WTC11 (cell line): ENCODE measurements at regions not wholly inside any gene's neighbourhood (a gene's known extent, or its start where the extent isn't known, plus 50 kb on each side); places are given as distances from the start of the nearest gene placed in this dataset.

Source experiments
- ATAC-seq: fragments of 200-7000 bp; cut with Tn5 transposase; 2 replicates; pipeline ENCODE4 v1.10.0; 2021; ENCODE audit warnings: mild to moderate bottlenecking, moderate library complexity
- CTCF ChIA-PET: fragments of 300-600 bp; sonication (Branson Sonifier 250); formaldehyde crosslinking; loops from one replicate; lab custom pipeline; 2021; ENCODE audit warnings: antibody characterized with exemption; lab: Charles Lee
- POLR2A ChIA-PET: fragments of 350-600 bp; sonication (Branson Sonifier 250); formaldehyde crosslinking; loops from one replicate; lab custom pipeline; 2021; ENCODE audit warnings: antibody characterized with exemption; lab: Charles Lee
- DNase-seq: peaks from one replicate; pipeline ENCODE4 v3.0.0; 2021; ENCODE audit warnings: low spot score
- H3K27ac Mint-ChIP-seq: 2 replicates; pipeline ENCODE4 v1.8.0; 2021; ENCODE audit warnings: mixed read lengths
- H3K27me3 Mint-ChIP-seq: 2 replicates; pipeline ENCODE4 v1.8.0; 2021; ENCODE audit warnings: low read depth, mild to moderate bottlenecking, moderate library complexity, mixed read lengths
- H3K36me3 Mint-ChIP-seq: 2 replicates; pipeline ENCODE4 v1.8.0; 2021; ENCODE audit warnings: mixed read lengths
- H3K4me1 Mint-ChIP-seq: 2 replicates; pipeline ENCODE4 v1.8.0; 2022; ENCODE audit warnings: mixed read lengths
- H3K4me3 Mint-ChIP-seq: 2 replicates; pipeline ENCODE4 v1.8.0; 2021; ENCODE audit warnings: mild to moderate bottlenecking, moderate library complexity, mixed read lengths
- H3K9me3 Mint-ChIP-seq: 2 replicates; pipeline ENCODE4 v1.8.0; 2021; ENCODE audit warnings: mixed read lengths
- CREB1 ChIP-seq: sonication (generic); formaldehyde crosslinking; IDR thresholded peaks from 2 replicates; pipeline ENCODE4 v1.8.0; 2023; ENCODE audit warnings: mild to moderate bottlenecking, missing genetic modification reagents
- FOXJ3 ChIP-seq: sonication (generic); formaldehyde crosslinking; IDR thresholded peaks from 2 replicates; pipeline ENCODE4 v1.9.0; 2021; ENCODE audit warnings: missing genetic modification reagents, mild to moderate bottlenecking, borderline replicate concordance
- FOXK1 ChIP-seq: sonication (generic); formaldehyde crosslinking; IDR thresholded peaks from 2 replicates; pipeline ENCODE4 v1.8.0; 2022; ENCODE audit warnings: mild to moderate bottlenecking, moderate library complexity, missing genetic modification reagents
- GTF2I ChIP-seq: fragments of 250-450 bp; sonication (Bioruptor Pico); conservative IDR thresholded peaks from 2 replicates; pipeline ENCODE4 v1.4.0; 2021; ENCODE audit warnings: mild to moderate bottlenecking
- IRF2 ChIP-seq: sonication (generic); formaldehyde crosslinking; IDR thresholded peaks from 2 replicates; pipeline ENCODE4 v1.8.0; 2022; ENCODE audit warnings: low read depth, missing genetic modification reagents, borderline replicate concordance
- JAZF1 ChIP-seq: fragments of 250-450 bp; sonication (Bioruptor Pico); IDR thresholded peaks from 2 replicates; pipeline ENCODE4 v1.9.0; 2021; ENCODE audit warnings: moderate library complexity, mild to moderate bottlenecking, inconsistent platforms
- JUN ChIP-seq: sonication (generic); formaldehyde crosslinking; IDR thresholded peaks from 2 replicates; pipeline ENCODE4 v1.8.0; 2023; ENCODE audit warnings: mild to moderate bottlenecking, missing genetic modification reagents
- NR1H2 ChIP-seq: sonication (generic); formaldehyde crosslinking; IDR thresholded peaks from 2 replicates; pipeline ENCODE4 v1.9.0; 2021; ENCODE audit warnings: mild to moderate bottlenecking, moderate library complexity, missing genetic modification reagents
- RELA ChIP-seq: sonication (generic); formaldehyde crosslinking; IDR thresholded peaks from 2 replicates; pipeline ENCODE4 v1.8.1; 2022; ENCODE audit warnings: missing genetic modification reagents, mild to moderate bottlenecking, borderline replicate concordance
- RORB ChIP-seq: fragments of 250-450 bp; sonication (Bioruptor Pico); IDR thresholded peaks from 2 replicates; pipeline ENCODE4 v1.9.0; 2021; ENCODE audit warnings: mild to moderate bottlenecking
- SMAD3 ChIP-seq: sonication (generic); formaldehyde crosslinking; IDR thresholded peaks from 2 replicates; pipeline ENCODE4 v1.8.0; 2022; ENCODE audit warnings: missing genetic modification reagents, mild to moderate bottlenecking, borderline replicate concordance
- TCF7 ChIP-seq: sonication (generic); formaldehyde crosslinking; IDR thresholded peaks from 2 replicates; pipeline ENCODE4 v1.8.0; 2022; ENCODE audit warnings: mild to moderate bottlenecking, low read depth, missing genetic modification reagents, moderate library complexity
- TP53 ChIP-seq: sonication (generic); formaldehyde crosslinking; IDR thresholded peaks from 2 replicates; pipeline ENCODE4 v1.8.1; 2023; ENCODE audit warnings: mild to moderate bottlenecking, missing genetic modification reagents
- ZBTB21 ChIP-seq: sonication (generic); formaldehyde crosslinking; IDR thresholded peaks from 2 replicates; pipeline ENCODE4 v1.8.1; 2023; ENCODE audit warnings: mild to moderate bottlenecking, missing genetic modification reagents, borderline replicate concordance
- ZNF219 ChIP-seq: sonication (generic); formaldehyde crosslinking; IDR thresholded peaks from 2 replicates; pipeline ENCODE4 v1.8.0; 2023; ENCODE audit warnings: missing genetic modification reagents, mild to moderate bottlenecking, borderline replicate concordance
- ZNF423 ChIP-seq: fragments of 250-450 bp; sonication (Bioruptor Pico); IDR thresholded peaks from 2 replicates; pipeline ENCODE4 v2.1.2; 2022; ENCODE audit warnings: mild to moderate bottlenecking, moderate library complexity
- ZNF671 ChIP-seq: fragments of 250-450 bp; sonication (Bioruptor Pico); IDR thresholded peaks from 2 replicates; pipeline ENCODE4 v1.8.0; 2021; ENCODE audit warnings: mild to moderate bottlenecking
- TF ChIP-seq, protein P1 (sequence below): fragments of 250-450 bp; sonication (Bioruptor Pico); IDR thresholded peaks from 2 replicates; pipeline ENCODE4 v1.9.0; 2021; ENCODE audit warnings: mild to moderate bottlenecking
- TF ChIP-seq, protein P2 (sequence below): fragments of 250-450 bp; sonication (Bioruptor Pico); IDR thresholded peaks from 2 replicates; pipeline ENCODE4 v1.9.0; 2021; ENCODE audit warnings: mild to moderate bottlenecking, borderline replicate concordance
- TF ChIP-seq, protein P3 (sequence below): fragments of 250-450 bp; sonication (Bioruptor Pico); IDR thresholded peaks from 2 replicates; pipeline ENCODE4 v1.9.0; 2021; ENCODE audit warnings: moderate library complexity, mild to moderate bottlenecking, inconsistent platforms, borderline replicate concordance
- TF ChIP-seq, protein P4 (sequence below): sonication (generic); formaldehyde crosslinking; IDR thresholded peaks from 2 replicates; pipeline ENCODE4 v1.8.0; 2023; ENCODE audit warnings: missing genetic modification reagents
- TF ChIP-seq, protein P5 (sequence below): sonication (generic); formaldehyde crosslinking; IDR thresholded peaks from 2 replicates; pipeline ENCODE4 v1.8.0; 2022; ENCODE audit warnings: mild to moderate bottlenecking, missing genetic modification reagents
- TF ChIP-seq, protein P6 (sequence below): sonication (generic); formaldehyde crosslinking; IDR thresholded peaks from 2 replicates; pipeline ENCODE4 v1.8.1; 2023; ENCODE audit warnings: mild to moderate bottlenecking, missing genetic modification reagents, moderate library complexity
- TF ChIP-seq, protein P7 (sequence below): sonication (generic); formaldehyde crosslinking; conservative IDR thresholded peaks from 2 replicates; pipeline ENCODE4 v1.8.1; 2022; ENCODE audit warnings: mild to moderate bottlenecking, missing genetic modification reagents
- TF ChIP-seq, protein P8 (sequence below): fragments of 250-450 bp; sonication (Bioruptor Pico); IDR thresholded peaks from 2 replicates; pipeline ENCODE4 v1.9.0; 2021; ENCODE audit warnings: mild to moderate bottlenecking

DNA sequence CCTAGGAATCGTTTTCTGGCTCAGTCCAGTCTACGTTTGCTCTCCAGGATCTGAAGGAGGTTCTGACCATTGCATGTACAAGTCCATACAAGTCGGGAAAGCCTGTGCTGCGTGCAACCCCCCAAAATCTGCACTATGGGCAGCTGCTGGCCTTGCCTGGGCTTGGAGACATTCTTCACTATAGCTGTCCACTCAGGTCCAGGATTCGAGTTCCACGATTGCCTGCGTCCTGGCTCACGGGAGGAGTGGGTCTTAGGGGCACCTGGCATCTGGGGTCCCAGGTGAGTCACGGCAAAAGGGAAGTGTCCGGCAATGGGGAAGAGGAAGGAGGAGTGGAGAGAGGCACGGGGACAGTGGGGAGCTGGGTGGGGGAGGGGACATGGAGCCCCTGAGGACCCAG, 563.0 kb downstream of the BRD1 start:
- ATAC-seq (no peak), DNase-seq (no peak)
- Mint-ChIP-seq H3K27me3 (peaks cover 8% of the 10 kb centered on the region), H3K4me3 (no peak overlapping the region), H3K4me1 (peaks cover 45% of the 10 kb centered on the region), H3K36me3 (no peaks in the 10 kb centered on the region), H3K9me3 (peaks cover 6% of the 10 kb centered on the region), H3K27ac (no peak overlapping the region)
- TF ChIP-seq, protein P1, sequence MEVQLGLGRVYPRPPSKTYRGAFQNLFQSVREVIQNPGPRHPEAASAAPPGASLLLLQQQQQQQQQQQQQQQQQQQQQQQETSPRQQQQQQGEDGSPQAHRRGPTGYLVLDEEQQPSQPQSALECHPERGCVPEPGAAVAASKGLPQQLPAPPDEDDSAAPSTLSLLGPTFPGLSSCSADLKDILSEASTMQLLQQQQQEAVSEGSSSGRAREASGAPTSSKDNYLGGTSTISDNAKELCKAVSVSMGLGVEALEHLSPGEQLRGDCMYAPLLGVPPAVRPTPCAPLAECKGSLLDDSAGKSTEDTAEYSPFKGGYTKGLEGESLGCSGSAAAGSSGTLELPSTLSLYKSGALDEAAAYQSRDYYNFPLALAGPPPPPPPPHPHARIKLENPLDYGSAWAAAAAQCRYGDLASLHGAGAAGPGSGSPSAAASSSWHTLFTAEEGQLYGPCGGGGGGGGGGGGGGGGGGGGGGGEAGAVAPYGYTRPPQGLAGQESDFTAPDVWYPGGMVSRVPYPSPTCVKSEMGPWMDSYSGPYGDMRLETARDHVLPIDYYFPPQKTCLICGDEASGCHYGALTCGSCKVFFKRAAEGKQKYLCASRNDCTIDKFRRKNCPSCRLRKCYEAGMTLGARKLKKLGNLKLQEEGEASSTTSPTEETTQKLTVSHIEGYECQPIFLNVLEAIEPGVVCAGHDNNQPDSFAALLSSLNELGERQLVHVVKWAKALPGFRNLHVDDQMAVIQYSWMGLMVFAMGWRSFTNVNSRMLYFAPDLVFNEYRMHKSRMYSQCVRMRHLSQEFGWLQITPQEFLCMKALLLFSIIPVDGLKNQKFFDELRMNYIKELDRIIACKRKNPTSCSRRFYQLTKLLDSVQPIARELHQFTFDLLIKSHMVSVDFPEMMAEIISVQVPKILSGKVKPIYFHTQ, result no peak
- TF ChIP-seq FOXK1 (no peak), ZBTB21 (CRISPR knock-in tag) (no peak), NR1H2 (CRISPR knock-in tag) (no peak), RELA (CRISPR knock-in tag) (no peak)
- TF ChIP-seq, protein P2, sequence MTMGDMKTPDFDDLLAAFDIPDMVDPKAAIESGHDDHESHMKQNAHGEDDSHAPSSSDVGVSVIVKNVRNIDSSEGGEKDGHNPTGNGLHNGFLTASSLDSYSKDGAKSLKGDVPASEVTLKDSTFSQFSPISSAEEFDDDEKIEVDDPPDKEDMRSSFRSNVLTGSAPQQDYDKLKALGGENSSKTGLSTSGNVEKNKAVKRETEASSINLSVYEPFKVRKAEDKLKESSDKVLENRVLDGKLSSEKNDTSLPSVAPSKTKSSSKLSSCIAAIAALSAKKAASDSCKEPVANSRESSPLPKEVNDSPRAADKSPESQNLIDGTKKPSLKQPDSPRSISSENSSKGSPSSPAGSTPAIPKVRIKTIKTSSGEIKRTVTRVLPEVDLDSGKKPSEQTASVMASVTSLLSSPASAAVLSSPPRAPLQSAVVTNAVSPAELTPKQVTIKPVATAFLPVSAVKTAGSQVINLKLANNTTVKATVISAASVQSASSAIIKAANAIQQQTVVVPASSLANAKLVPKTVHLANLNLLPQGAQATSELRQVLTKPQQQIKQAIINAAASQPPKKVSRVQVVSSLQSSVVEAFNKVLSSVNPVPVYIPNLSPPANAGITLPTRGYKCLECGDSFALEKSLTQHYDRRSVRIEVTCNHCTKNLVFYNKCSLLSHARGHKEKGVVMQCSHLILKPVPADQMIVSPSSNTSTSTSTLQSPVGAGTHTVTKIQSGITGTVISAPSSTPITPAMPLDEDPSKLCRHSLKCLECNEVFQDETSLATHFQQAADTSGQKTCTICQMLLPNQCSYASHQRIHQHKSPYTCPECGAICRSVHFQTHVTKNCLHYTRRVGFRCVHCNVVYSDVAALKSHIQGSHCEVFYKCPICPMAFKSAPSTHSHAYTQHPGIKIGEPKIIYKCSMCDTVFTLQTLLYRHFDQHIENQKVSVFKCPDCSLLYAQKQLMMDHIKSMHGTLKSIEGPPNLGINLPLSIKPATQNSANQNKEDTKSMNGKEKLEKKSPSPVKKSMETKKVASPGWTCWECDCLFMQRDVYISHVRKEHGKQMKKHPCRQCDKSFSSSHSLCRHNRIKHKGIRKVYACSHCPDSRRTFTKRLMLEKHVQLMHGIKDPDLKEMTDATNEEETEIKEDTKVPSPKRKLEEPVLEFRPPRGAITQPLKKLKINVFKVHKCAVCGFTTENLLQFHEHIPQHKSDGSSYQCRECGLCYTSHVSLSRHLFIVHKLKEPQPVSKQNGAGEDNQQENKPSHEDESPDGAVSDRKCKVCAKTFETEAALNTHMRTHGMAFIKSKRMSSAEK (CRISPR knock-in tag), result no peak
- TF ChIP-seq, protein P3, sequence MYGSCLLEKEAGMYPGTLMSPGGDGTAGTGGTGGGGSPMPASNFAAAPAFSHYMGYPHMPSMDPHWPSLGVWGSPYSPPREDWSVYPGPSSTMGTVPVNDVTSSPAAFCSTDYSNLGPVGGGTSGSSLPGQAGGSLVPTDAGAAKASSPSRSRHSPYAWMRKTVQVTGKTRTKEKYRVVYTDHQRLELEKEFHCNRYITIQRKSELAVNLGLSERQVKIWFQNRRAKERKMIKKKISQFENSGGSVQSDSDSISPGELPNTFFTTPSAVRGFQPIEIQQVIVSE (CRISPR knock-in tag), result no peak
- ChIA-PET CTCF (no interaction called here), POLR2A (no interaction called here)

DNA sequence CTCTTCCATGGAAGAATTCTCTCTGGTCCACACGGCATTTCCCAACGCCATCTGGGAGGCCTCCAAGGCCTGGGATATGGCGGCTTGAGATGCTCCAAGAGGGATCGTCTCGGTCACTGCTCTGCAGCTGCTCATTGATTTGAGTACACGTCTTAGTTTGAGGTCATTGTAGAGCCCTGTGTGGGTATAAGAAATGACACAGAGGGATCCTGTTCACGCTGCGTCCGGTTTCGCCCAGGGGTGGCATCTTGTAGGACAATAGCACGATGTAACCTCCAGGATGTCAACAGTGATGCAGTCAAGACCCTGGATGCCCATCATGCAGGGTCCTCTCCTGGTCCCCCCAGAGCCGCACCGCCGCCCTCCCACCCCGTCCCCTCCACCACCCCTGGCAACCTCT, 564.6 kb downstream of the BRD1 start:
- H3K4me3 Mint-ChIP-seq, result no peak overlapping the region
- no peaks in the 10 kb centered on the region for H3K36me3 Mint-ChIP-seq
- H3K27me3 Mint-ChIP-seq, result peaks cover 4% of the 10 kb centered on the region
- ChIA-PET CTCF (no interaction called here), POLR2A (no interaction called here)
- no peak overlapping the region for H3K27ac Mint-ChIP-seq
- peaks cover 6% of the 10 kb centered on the region for H3K9me3 Mint-ChIP-seq
- DNase-seq (no peak), ATAC-seq (no peak)
- peaks cover 32% of the 10 kb centered on the region for H3K4me1 Mint-ChIP-seq
- TF ChIP-seq IRF2 (CRISPR knock-in tag) (no peak), JUN (CRISPR knock-in tag) (no peak), TP53 (CRISPR knock-in tag) (no peak), FOXK1 (no peak), CREB1 (CRISPR knock-in tag) (no peak), ZNF219 (CRISPR knock-in tag) (no peak), SMAD3 (CRISPR knock-in tag) (no peak), GTF2I (no peak), JAZF1 (no peak), ZNF423 (no peak), TCF7 (CRISPR knock-in tag) (no peak), RORB (CRISPR knock-in tag) (no peak), FOXJ3 (CRISPR knock-in tag) (no peak), ZNF671 (no peak)
- TF ChIP-seq, protein P4, sequence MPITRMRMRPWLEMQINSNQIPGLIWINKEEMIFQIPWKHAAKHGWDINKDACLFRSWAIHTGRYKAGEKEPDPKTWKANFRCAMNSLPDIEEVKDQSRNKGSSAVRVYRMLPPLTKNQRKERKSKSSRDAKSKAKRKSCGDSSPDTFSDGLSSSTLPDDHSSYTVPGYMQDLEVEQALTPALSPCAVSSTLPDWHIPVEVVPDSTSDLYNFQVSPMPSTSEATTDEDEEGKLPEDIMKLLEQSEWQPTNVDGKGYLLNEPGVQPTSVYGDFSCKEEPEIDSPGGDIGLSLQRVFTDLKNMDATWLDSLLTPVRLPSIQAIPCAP (CRISPR knock-in tag), result no peak
- TF ChIP-seq, protein P5, sequence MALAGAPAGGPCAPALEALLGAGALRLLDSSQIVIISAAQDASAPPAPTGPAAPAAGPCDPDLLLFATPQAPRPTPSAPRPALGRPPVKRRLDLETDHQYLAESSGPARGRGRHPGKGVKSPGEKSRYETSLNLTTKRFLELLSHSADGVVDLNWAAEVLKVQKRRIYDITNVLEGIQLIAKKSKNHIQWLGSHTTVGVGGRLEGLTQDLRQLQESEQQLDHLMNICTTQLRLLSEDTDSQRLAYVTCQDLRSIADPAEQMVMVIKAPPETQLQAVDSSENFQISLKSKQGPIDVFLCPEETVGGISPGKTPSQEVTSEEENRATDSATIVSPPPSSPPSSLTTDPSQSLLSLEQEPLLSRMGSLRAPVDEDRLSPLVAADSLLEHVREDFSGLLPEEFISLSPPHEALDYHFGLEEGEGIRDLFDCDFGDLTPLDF (CRISPR knock-in tag), result no peak
- TF ChIP-seq, protein P6, sequence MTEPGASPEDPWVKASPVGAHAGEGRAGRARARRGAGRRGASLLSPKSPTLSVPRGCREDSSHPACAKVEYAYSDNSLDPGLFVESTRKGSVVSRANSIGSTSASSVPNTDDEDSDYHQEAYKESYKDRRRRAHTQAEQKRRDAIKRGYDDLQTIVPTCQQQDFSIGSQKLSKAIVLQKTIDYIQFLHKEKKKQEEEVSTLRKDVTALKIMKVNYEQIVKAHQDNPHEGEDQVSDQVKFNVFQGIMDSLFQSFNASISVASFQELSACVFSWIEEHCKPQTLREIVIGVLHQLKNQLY (CRISPR knock-in tag), result no peak
- TF ChIP-seq, protein P7, sequence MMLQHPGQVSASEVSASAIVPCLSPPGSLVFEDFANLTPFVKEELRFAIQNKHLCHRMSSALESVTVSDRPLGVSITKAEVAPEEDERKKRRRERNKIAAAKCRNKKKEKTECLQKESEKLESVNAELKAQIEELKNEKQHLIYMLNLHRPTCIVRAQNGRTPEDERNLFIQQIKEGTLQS (CRISPR knock-in tag), result no peak
- TF ChIP-seq, protein P8, sequence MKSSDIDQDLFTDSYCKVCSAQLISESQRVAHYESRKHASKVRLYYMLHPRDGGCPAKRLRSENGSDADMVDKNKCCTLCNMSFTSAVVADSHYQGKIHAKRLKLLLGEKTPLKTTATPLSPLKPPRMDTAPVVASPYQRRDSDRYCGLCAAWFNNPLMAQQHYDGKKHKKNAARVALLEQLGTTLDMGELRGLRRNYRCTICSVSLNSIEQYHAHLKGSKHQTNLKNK (CRISPR knock-in tag), result no peak
- TF ChIP-seq, all 79 proteins: peak for 0
